MM.1S (cell line): ENCODE measurements at regions not wholly inside any gene's neighbourhood (a gene's known extent, or its start where the extent isn't known, plus 50 kb on each side); places are given as distances from the start of the nearest gene placed in this dataset.

Experiments used
- CTCF ChIP-seq: fragments of 300-600 bp; sonication (generic); IDR thresholded peaks from 2 replicates; pipeline ENCODE4 v1.5.1; 2016; ENCODE audit warnings: antibody characterized with exemption, low read length, mixed read lengths
- EZH2phosphoT487 ChIP-seq: fragments of 300-600 bp; sonication (generic); IDR thresholded peaks from 2 replicates; pipeline ENCODE4 v1.6.1; 2018; ENCODE audit warnings: antibody characterized with exemption, low read length

DNA sequence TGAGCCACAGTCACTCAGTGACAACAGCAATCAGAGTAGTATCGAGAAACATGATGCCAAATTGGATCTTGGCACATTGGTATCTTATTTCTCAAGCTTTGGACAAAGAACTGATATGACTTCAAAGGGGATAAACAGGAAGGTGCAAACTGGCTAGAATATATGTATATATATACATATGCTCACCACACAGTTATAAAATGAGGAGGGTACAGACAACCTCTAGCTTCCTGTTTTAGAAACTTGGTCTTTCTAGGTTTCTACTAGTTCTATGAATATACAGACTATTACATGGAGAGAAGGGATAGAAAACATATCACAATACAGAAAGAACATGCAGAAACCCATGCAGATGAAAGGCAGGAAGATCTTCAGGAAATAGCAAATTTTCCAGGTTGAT, 292.1 kb upstream of the SNX7 start:
- TF ChIP-seq CTCF (no peak), EZH2phosphoT487 (no peak)
